HepG2 (cell line): ENCODE measurements at regions not wholly inside any gene's neighbourhood (a gene's known extent, or its start where the extent isn't known, plus 50 kb on each side); places are given as distances from the start of the nearest gene placed in this dataset.

Source experiments
- ATAC-seq: fragments of 200-7000 bp; cut with Tn5 transposase; 3 replicates; pipeline ENCODE4 v1.9.1; 2020; ENCODE audit warnings: mild to moderate bottlenecking, moderate library complexity
- BruUV-seq: library from RNA; stranded (reverse); fragments of 400-500 nt; replicated peaks from 2 replicates; lab custom pipeline; 2021; lab: Mats Ljungman, UMichigan
- CTCF ChIA-PET: fragments of 300-600 bp; formaldehyde crosslinking; extraction: SDS; loops from one replicate; lab custom pipeline; 2021; ENCODE audit warnings: low total read pairs, inconsistent platforms, low intra/inter-chr PET ratio; lab: Yijun Ruan, JAX
- POLR2A ChIA-PET: fragments of 350-600 bp; sonication (Branson Sonifier 250); formaldehyde crosslinking; loops from one replicate; lab custom pipeline; 2020; ENCODE audit warnings: antibody characterized with exemption, inconsistent platforms; lab: Yijun Ruan, JAX
- DNase-seq: peaks from one replicate; pipeline ENCODE4 v3.0.0-alpha.2; 2015; ENCODE audit warnings: low spot score
- FAIRE-seq: peaks from 3 replicates; lab custom pipeline; 2011; peaks lifted over from hg19 to GRCh38; lab: Jason Lieb, UNC
- H2AFZ ChIP-seq: one replicate; pipeline ENCODE4 v1.6.1; 2011; ENCODE audit warnings: low read length, inconsistent platforms
- H3K27ac ChIP-seq: fragments of 300-600 bp; 3 replicates; pipeline ENCODE4 v1.8.0; 2011; ENCODE audit warnings: mixed run types, mild to moderate bottlenecking, mixed read lengths, low read length, inconsistent platforms; ENCODE audit not compliant: insufficient read depth; ENCODE audit errors: extremely low read length
- H3K27me3 ChIP-seq, 2 experiments: fragments of 200-600 bp in 1 of 2; 2 replicates in 1 of 2; 3 replicates in 1 of 2; pipeline versions ENCODE4 v1.6.0 to v1.8.0; 2011; ENCODE audit warnings: low read length in 2 of 2, mild to moderate bottlenecking in 2 of 2, moderate library complexity in 2 of 2, inconsistent platforms in 1 of 2; ENCODE audit not compliant: insufficient read depth in 2 of 2, control insufficient read depth in 1 of 2
- H3K36me3 ChIP-seq, 2 experiments: fragments of 200-600 bp in 1 of 2; replicated peaks in 1 of 2; 2 replicates in 1 of 2; 3 replicates in 1 of 2; pipeline versions ENCODE4 v1.5.1 to v1.8.0; 2011; ENCODE audit warnings: low read length in 2 of 2, inconsistent platforms in 1 of 2; ENCODE audit not compliant: insufficient read depth in 2 of 2, control insufficient read depth in 1 of 2
- H3K4me1 ChIP-seq: 2 replicates; pipeline ENCODE4 v1.5.1; 2012; ENCODE audit warnings: low read length, inconsistent platforms; ENCODE audit not compliant: insufficient read depth
- H3K4me2 ChIP-seq: 2 replicates; pipeline ENCODE4 v1.6.0; 2011; ENCODE audit warnings: low read depth, low read length, inconsistent platforms
- H3K4me3 ChIP-seq, 3 experiments: fragments of 200-600 bp in 1 of 3; sonication (generic), shearing (Covaris generic) in 1 of 3; replicated peaks in 1 of 3; 2 replicates each; pipeline ENCODE4 v1.5.1; 2011 to 2016; ENCODE audit warnings: low read length in 3 of 3, inconsistent platforms in 2 of 3, low read depth in 2 of 3, mild to moderate bottlenecking in 2 of 3, control low read depth in 1 of 3, mixed read lengths in 1 of 3; ENCODE audit not compliant: insufficient read depth in 1 of 3
- H3K79me2 ChIP-seq: one replicate; pipeline ENCODE4 v1.6.1; 2011; ENCODE audit warnings: low read length, inconsistent platforms; ENCODE audit not compliant: insufficient read depth
- H3K9ac ChIP-seq: 2 replicates; pipeline ENCODE4 v1.6.0; 2011; ENCODE audit warnings: mild to moderate bottlenecking, low read depth, low read length, inconsistent platforms; ENCODE audit not compliant: insufficient read depth
- H3K9me3 ChIP-seq: 2 replicates; pipeline ENCODE4 v1.5.1; 2012; ENCODE audit warnings: mild to moderate bottlenecking, low read length
- H4K20me1 ChIP-seq: 2 replicates; pipeline ENCODE4 v1.6.0; 2011; ENCODE audit warnings: inconsistent platforms, mild to moderate bottlenecking, low read length, moderate library complexity; ENCODE audit not compliant: insufficient read depth
- CEBPZ ChIP-seq: IDR thresholded peaks from 2 replicates; pipeline ENCODE4 v1.6.1; 2012; ENCODE audit warnings: low read length, improper control_type of control experiment
- FOSL1 ChIP-seq: sonication (generic); formaldehyde crosslinking; IDR thresholded peaks from 2 replicates; pipeline ENCODE4 v1.9.0; 2021; ENCODE audit warnings: missing genetic modification reagents, borderline replicate concordance
- MAFF ChIP-seq: IDR thresholded peaks from 2 replicates; pipeline ENCODE4 v1.6.1; 2011; ENCODE audit warnings: low read depth, low read length, improper control_type of control experiment
- NFE2L2 ChIP-seq: fragments of 150-350 bp; IDR thresholded peaks from 2 replicates; pipeline ENCODE4 v1.6.1; 2014; ENCODE audit warnings: low read length
- TSC22D2 ChIP-seq: sonication (generic); formaldehyde crosslinking; IDR thresholded peaks from 2 replicates; pipeline ENCODE4 v1.5.1; 2020; ENCODE audit warnings: missing genetic modification reagents, mild to moderate bottlenecking, borderline replicate concordance
- ZC3H4 ChIP-seq: sonication (generic); formaldehyde crosslinking; IDR thresholded peaks from 2 replicates; pipeline ENCODE4 v1.4.0; 2020; ENCODE audit warnings: missing genetic modification reagents, borderline replicate concordance
- WGBS: methylation state at CpG from one replicate; pipeline ENCODE4 v1.1.6; 2017; ENCODE audit warnings: low lambda C conversion rate; 5-methylcytosine and 5-hydroxymethylcytosine counted together
- in situ Hi-C: cut with HindIII; loops from 2 replicates; pipeline ENCODE4 v1.10.0; 2017; ENCODE audit warnings: low pct_unique_long_range_greater_than_20kb; ENCODE audit not compliant: extremely low pct_ligation_motif_present
- intact Hi-C: fragments of 100-400 bp; cut with micrococcal nuclease; formaldehyde crosslinking; loops from one replicate; pipeline ENCODE4 v1.10.0; 2022; ENCODE audit not compliant: unreplicated experiment
- TF ChIP-seq, protein P1 (sequence below): sonication (generic); formaldehyde crosslinking; conservative IDR thresholded peaks from 2 replicates; pipeline ENCODE4 v1.4.0; 2020; ENCODE audit warnings: missing genetic modification reagents
- TF ChIP-seq, protein P2 (sequence below): sonication (generic); formaldehyde crosslinking; conservative IDR thresholded peaks from 2 replicates; pipeline ENCODE4 v1.5.0; 2020; ENCODE audit warnings: missing genetic modification reagents

- H3K9me3 ChIP-seq, result peaks cover 16% of the 10 kb centered on the region
- no peaks in the 10 kb centered on the region for H3K79me2 ChIP-seq
- no peak overlapping the region for H3K9ac ChIP-seq
- H4K20me1 ChIP-seq, result no peaks in the 10 kb centered on the region
- FAIRE-seq (no peak), DNase-seq (no peak), ATAC-seq (no peak)
- intact Hi-C loops (no loop called here), in situ Hi-C loops (no loop called here)
- POLR2A ChIA-PET, result no interaction called here
- TF ChIP-seq, protein P1, sequence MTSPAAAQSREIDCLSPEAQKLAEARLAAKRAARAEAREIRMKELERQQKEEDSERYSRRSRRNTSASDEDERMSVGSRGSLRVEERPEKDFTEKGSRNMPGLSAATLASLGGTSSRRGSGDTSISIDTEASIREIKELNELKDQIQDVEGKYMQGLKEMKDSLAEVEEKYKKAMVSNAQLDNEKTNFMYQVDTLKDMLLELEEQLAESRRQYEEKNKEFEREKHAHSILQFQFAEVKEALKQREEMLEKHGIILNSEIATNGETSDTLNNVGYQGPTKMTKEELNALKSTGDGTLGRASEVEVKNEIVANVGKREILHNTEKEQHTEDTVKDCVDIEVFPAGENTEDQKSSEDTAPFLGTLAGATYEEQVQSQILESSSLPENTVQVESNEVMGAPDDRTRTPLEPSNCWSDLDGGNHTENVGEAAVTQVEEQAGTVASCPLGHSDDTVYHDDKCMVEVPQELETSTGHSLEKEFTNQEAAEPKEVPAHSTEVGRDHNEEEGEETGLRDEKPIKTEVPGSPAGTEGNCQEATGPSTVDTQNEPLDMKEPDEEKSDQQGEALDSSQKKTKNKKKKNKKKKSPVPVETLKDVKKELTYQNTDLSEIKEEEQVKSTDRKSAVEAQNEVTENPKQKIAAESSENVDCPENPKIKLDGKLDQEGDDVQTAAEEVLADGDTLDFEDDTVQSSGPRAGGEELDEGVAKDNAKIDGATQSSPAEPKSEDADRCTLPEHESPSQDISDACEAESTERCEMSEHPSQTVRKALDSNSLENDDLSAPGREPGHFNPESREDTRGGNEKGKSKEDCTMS (CRISPR knock-in tag), result no peak
- TF ChIP-seq FOSL1, result no peak
- TF ChIP-seq NFE2L2, result peak; percentile 63; the same call in 1 of the 2 replicates
- TF ChIP-seq, protein P2, sequence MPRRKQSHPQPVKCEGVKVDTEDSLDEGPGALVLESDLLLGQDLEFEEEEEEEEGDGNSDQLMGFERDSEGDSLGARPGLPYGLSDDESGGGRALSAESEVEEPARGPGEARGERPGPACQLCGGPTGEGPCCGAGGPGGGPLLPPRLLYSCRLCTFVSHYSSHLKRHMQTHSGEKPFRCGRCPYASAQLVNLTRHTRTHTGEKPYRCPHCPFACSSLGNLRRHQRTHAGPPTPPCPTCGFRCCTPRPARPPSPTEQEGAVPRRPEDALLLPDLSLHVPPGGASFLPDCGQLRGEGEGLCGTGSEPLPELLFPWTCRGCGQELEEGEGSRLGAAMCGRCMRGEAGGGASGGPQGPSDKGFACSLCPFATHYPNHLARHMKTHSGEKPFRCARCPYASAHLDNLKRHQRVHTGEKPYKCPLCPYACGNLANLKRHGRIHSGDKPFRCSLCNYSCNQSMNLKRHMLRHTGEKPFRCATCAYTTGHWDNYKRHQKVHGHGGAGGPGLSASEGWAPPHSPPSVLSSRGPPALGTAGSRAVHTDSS (CRISPR knock-in tag), result no peak
- TF ChIP-seq MAFF, result 0 out of 2 replicates have a peak, but pooled peaks have one; percentile 11
- no peak for TF ChIP-seq TSC22D2 (CRISPR knock-in tag)
- no peak for TF ChIP-seq CEBPZ
- no peak for TF ChIP-seq ZC3H4 (CRISPR knock-in tag)
- H3K27ac ChIP-seq, result no peak overlapping the region
- no peaks in the 10 kb centered on the region for H3K36me3 ChIP-seq
- no peak overlapping the region for H3K4me2 ChIP-seq
- H3K4me1 ChIP-seq, result no peaks in the 10 kb centered on the region
- H2AFZ ChIP-seq, result no peak overlapping the region
- no peak overlapping the region for H3K4me3 ChIP-seq
- no peaks in the 10 kb centered on the region for H3K27me3 ChIP-seq
- CTCF ChIA-PET, result no interaction called here
- BruUV-seq, result no TSS peak
- WGBS, result 33% methylated on average over 3 of the region's 3 CpGs
Observed at GRCh38 chr4:83964996-83965541, 429.2 kb downstream of the GPAT3 start.
